ENCODE measurements at regions not wholly inside any gene's neighbourhood (a gene's known extent, or its start where the extent isn't known, plus 50 kb on each side); places are given as distances from the start of the nearest gene placed in this dataset.
A peak's percentile ranks its signal among the peaks of the same experiment; 100 is the strongest.

- no peaks in the 10 kb centered on the region for H3K4me1 ChIP-seq (ENCODE audit: insufficient read depth, low read length)
- H2BK120ac ChIP-seq (ENCODE audit: low read depth, low read length, poor library complexity, severe bottlenecking): no peak overlapping the region
- H2BK15ac ChIP-seq (ENCODE audit: low read depth, low read length): no peak overlapping the region
- no peak overlapping the region for H3K18ac ChIP-seq (ENCODE audit: insufficient read length, low read depth, low read length)
- no peak overlapping the region for H3T11ph ChIP-seq (ENCODE audit: low read length)
- TF ChIP-seq, protein P1, sequence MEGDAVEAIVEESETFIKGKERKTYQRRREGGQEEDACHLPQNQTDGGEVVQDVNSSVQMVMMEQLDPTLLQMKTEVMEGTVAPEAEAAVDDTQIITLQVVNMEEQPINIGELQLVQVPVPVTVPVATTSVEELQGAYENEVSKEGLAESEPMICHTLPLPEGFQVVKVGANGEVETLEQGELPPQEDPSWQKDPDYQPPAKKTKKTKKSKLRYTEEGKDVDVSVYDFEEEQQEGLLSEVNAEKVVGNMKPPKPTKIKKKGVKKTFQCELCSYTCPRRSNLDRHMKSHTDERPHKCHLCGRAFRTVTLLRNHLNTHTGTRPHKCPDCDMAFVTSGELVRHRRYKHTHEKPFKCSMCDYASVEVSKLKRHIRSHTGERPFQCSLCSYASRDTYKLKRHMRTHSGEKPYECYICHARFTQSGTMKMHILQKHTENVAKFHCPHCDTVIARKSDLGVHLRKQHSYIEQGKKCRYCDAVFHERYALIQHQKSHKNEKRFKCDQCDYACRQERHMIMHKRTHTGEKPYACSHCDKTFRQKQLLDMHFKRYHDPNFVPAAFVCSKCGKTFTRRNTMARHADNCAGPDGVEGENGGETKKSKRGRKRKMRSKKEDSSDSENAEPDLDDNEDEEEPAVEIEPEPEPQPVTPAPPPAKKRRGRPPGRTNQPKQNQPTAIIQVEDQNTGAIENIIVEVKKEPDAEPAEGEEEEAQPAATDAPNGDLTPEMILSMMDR (conservative IDR thresholded peaks at IDR 0.05): no peak
- Mint-ChIP-seq H3K4me1 (peaks cover 4 to 5% of the 10 kb centered on the region in 2 experiments), H3K27ac (peak overlapping the region in 1 of 3 experiments; percentile 56; a peak in 2 of 7 replicates), H3K27me3 (ENCODE audit: low read depth) (no peaks in the 10 kb centered on the region), H3K36me3 (ENCODE audit: insufficient read depth in 1 of 3, low read depth in 3 of 3) (peaks cover 3 to 9% (median 5%) of the 10 kb centered on the region in 3 experiments; a peak in 5 of 7 replicates), H3K4me3 (no peak overlapping the region), H3K9me3 (peaks cover 4 to 6% of the 10 kb centered on the region in 2 experiments; a peak in 3 of 5 replicates)
- H2AK5ac ChIP-seq (ENCODE audit: insufficient read length, low read length): no peak overlapping the region
- no peaks in the 10 kb centered on the region for H3K79me1 ChIP-seq (ENCODE audit: insufficient read depth, low read depth, low read length, poor library complexity, severe bottlenecking)
- no peak overlapping the region for H3K56ac ChIP-seq (ENCODE audit: insufficient read length, low read depth, low read length)
- no peak overlapping the region for H3K23ac ChIP-seq (ENCODE audit: insufficient read length, low read depth, low read length)
- no peak overlapping the region for H2BK12ac ChIP-seq (ENCODE audit: insufficient read length, low read depth, low read length)
- no peak overlapping the region for H4K8ac ChIP-seq (replicated peaks; ENCODE audit: insufficient read length, low read depth, low read length)
- no peaks in the 10 kb centered on the region for H3K9me3 ChIP-seq (ENCODE audit: control insufficient read depth, low read depth, low read length)
- H2BK5ac ChIP-seq (ENCODE audit: insufficient read length, low read length): no peak overlapping the region
- no peak overlapping the region for H2AFZ ChIP-seq (ENCODE audit: low read length)
- DNase-seq: no peak
- no peak overlapping the region for H3K14ac ChIP-seq (ENCODE audit: insufficient read depth, low read length)
- no peak overlapping the region for H3K27ac ChIP-seq (ENCODE audit: insufficient read length, low read depth, low read length)
- no peaks in the 10 kb centered on the region for H4K20me1 ChIP-seq (ENCODE audit: control insufficient read depth, insufficient read depth, insufficient read length)
- WGBS (ENCODE audit: extremely low coverage, insufficient read length, low lambda C conversion rate): no CpG with 5 or more reads among the region's 1 CpG
- H3K27me3 ChIP-seq (ENCODE audit: insufficient read depth, low read length): no peaks in the 10 kb centered on the region
- no peak overlapping the region for H4K91ac ChIP-seq (ENCODE audit: insufficient read length, low read depth, low read length)
- no peaks in the 10 kb centered on the region for H3K79me2 ChIP-seq (ENCODE audit: insufficient read depth, low read length)
- no peak overlapping the region for H2BK20ac ChIP-seq (ENCODE audit: low read depth, low read length, poor library complexity, severe bottlenecking)
- H4K5ac ChIP-seq (ENCODE audit: insufficient read length, low read depth, low read length): no peak overlapping the region
- H3K4me2 ChIP-seq (ENCODE audit: insufficient read depth, insufficient read length, low read length): no peak overlapping the region
- H3K4ac ChIP-seq (ENCODE audit: low read depth, low read length): no peak overlapping the region
- no peaks in the 10 kb centered on the region for H3K23me2 ChIP-seq (ENCODE audit: insufficient read length, low read depth, low read length, poor library complexity, severe bottlenecking)
- no peak overlapping the region for H3K9ac ChIP-seq (ENCODE audit: extremely low read depth, insufficient read length, low read length)
Measured at GRCh38 chr7:10225275-10225674, 748.4 kb upstream of the PHF14 start.

Measured in H9 (cell line).